Prostate gland (tissue), 2 donors: ENCODE measurements at regions not wholly inside any gene's neighbourhood (a gene's known extent, or its start where the extent isn't known, plus 50 kb on each side); places are given as distances from the start of the nearest gene placed in this dataset.

ENCODE experiments used
- DNase-seq: peaks from one replicate; pipeline ENCODE4 v3.0.0-alpha.2; 2019; ENCODE audit warnings: low spot score
- H3K27ac ChIP-seq, 2 donors: fragments of 200-600 bp; sonication (generic); 2 replicates each; pipeline ENCODE4 v1.5.1; 2017 to 2019
- H3K27me3 ChIP-seq: fragments of 200-600 bp; sonication (generic); replicated peaks from 2 replicates; pipeline ENCODE4 v1.5.1; 2019; ENCODE audit not compliant: insufficient read depth
- H3K36me3 ChIP-seq, 2 donors: fragments of 200-600 bp; sonication (generic); 1 replicate in 1 of 2; 2 replicates in 1 of 2; pipeline versions ENCODE4 v1.5.1 to v1.8.1; 2017 to 2019
- H3K4me1 ChIP-seq: fragments of 200-600 bp; sonication (generic); replicated peaks from 2 replicates; pipeline ENCODE4 v1.5.1; 2019
- H3K4me3 ChIP-seq, 2 donors: fragments of 200-600 bp; sonication (generic); 2 replicates each; pipeline ENCODE4 v1.5.1; 2017 to 2019
- H3K9me3 ChIP-seq: fragments of 200-600 bp; sonication (generic); 2 replicates; pipeline ENCODE4 v1.5.1; 2017
- POLR2A ChIP-seq: fragments of 450-650 bp; IDR thresholded peaks from one replicate; pipeline ENCODE4 v1.6.1; 2016; ENCODE audit warnings: antibody characterized with exemption, mild to moderate bottlenecking
- POLR2AphosphoS5 ChIP-seq: sonication (generic); formaldehyde crosslinking; IDR thresholded peaks from one replicate; pipeline ENCODE4 v1.6.1; 2017; ENCODE audit warnings: antibody characterized with exemption
- WGBS: methylation state at CpG from one replicate; pipeline ENCODE4 v1.1.5; 2018; 5-methylcytosine and 5-hydroxymethylcytosine counted together
- intact Hi-C: fragments of 100-400 bp; cut with DNase I; formaldehyde crosslinking; loops from one replicate; pipeline ENCODE4 v1.14.2; 2022
- TF ChIP-seq, protein P1 (sequence below), 4 experiments: fragments of 200-600 bp in 2 of 4; fragments of 450-650 bp in 2 of 4; sonication (generic) in 2 of 4; IDR thresholded peaks; 1 replicate in 3 of 4; 2 replicates in 1 of 4; pipeline ENCODE4 v1.5.1; 2016 to 2019; ENCODE audit warnings: antibody characterized with exemption in 4 of 4, mild to moderate bottlenecking in 2 of 4, moderate library complexity in 2 of 4

DNA sequence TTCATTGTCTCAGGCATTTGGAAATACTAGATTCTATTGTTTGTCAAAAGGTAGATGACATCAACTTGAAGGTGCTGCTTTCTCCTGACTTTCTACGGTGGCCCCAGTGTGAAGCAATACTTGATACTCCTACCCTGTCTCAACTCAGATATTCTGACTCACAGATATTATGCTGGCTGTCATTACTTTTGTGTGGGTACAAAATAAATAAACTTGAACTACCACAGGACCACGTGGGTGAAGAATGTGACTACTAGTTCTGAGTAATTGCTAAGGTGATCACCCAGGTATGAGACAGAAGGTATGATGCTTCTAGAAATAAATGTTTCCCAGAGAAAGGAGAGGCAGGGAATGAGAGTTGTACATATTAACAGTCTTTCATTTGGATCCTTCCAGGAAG lies 275.3 kb upstream of the SPOCK3 start:
- Histone ChIP-seq H3K4me1 (no peaks in the 10 kb centered on the region), H3K4me3 (no peak overlapping the region), H3K27ac (no peak overlapping the region), H3K36me3 (no peaks in the 10 kb centered on the region), H3K27me3 (no peaks in the 10 kb centered on the region), H3K9me3 (no peaks in the 10 kb centered on the region)
- TF ChIP-seq POLR2A, result no peak
- no peak for TF ChIP-seq POLR2AphosphoS5
- TF ChIP-seq, protein P1, sequence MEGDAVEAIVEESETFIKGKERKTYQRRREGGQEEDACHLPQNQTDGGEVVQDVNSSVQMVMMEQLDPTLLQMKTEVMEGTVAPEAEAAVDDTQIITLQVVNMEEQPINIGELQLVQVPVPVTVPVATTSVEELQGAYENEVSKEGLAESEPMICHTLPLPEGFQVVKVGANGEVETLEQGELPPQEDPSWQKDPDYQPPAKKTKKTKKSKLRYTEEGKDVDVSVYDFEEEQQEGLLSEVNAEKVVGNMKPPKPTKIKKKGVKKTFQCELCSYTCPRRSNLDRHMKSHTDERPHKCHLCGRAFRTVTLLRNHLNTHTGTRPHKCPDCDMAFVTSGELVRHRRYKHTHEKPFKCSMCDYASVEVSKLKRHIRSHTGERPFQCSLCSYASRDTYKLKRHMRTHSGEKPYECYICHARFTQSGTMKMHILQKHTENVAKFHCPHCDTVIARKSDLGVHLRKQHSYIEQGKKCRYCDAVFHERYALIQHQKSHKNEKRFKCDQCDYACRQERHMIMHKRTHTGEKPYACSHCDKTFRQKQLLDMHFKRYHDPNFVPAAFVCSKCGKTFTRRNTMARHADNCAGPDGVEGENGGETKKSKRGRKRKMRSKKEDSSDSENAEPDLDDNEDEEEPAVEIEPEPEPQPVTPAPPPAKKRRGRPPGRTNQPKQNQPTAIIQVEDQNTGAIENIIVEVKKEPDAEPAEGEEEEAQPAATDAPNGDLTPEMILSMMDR (IDR thresholded peaks at IDR 0.05), result no peak
- no peak for DNase-seq
- 80% methylated on average over 2 of the region's 2 CpGs for WGBS
- intact Hi-C loops, result no loop called here

DNA sequence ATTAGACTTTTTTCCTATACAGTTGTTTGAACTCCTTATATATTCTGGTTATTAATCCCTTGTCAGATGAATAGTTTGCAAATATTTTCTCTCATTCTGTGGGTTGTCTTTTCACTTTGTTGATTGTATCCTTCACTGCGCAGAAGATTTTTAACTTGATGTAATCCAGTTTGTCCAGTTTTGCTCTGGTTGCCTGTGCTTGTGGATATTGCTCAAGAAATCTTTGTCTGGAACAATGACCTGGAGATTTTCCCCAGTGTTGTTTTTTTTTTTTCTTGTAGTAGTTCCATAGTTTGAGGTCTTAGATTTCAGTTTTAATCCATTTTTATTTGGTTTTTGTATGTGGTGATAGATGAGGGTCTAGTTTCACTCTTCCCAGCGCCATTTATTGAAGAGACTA lies 289.8 kb upstream of the SPOCK3 start:
- Histone ChIP-seq H3K4me1 (no peaks in the 10 kb centered on the region), H3K27ac (no peak overlapping the region), H3K36me3 (no peaks in the 10 kb centered on the region), H3K9me3 (no peaks in the 10 kb centered on the region), H3K27me3 (no peaks in the 10 kb centered on the region), H3K4me3 (no peak overlapping the region)
- DNase-seq, result no peak
- WGBS, result 71% methylated on average over 2 of the region's 2 CpGs
- TF ChIP-seq POLR2AphosphoS5 (no peak), POLR2A (no peak)
- TF ChIP-seq, protein P1 (IDR thresholded peaks at IDR 0.05), result no peak
- intact Hi-C loops, result no loop called here

DNA sequence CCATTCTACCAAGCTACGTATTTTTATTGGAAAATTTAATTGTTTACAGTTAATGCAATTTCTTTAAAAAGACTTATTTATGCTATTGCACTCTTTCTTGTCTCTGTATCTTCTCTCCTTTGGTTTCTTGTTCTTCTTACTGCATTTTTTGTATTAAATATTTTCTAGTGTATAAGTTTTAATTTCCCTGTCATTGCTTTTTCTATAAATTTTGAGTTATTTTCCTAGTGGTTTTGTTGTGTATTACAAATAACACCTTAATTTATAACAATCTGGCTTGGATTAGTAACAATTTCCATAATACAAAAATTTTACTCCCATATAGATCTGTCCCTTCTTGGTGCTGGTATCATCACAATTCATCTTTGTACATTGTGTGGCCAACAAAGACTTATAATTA lies 303.5 kb upstream of the SPOCK3 start:
- no peaks in the 10 kb centered on the region for H3K4me1 ChIP-seq
- H3K4me3 ChIP-seq, result no peak overlapping the region
- no peaks in the 10 kb centered on the region for H3K27me3 ChIP-seq
- 76% methylated on average over 1 of the region's 1 CpG for WGBS
- H3K27ac ChIP-seq, result no peak overlapping the region
- no peak for DNase-seq
- TF ChIP-seq, protein P1 (IDR thresholded peaks at IDR 0.05), result peak in 1 of 4 experiments; percentile 27
- TF ChIP-seq POLR2A, result no peak
- intact Hi-C loops, result no loop called here
- no peaks in the 10 kb centered on the region for H3K9me3 ChIP-seq
- no peaks in the 10 kb centered on the region for H3K36me3 ChIP-seq

DNA sequence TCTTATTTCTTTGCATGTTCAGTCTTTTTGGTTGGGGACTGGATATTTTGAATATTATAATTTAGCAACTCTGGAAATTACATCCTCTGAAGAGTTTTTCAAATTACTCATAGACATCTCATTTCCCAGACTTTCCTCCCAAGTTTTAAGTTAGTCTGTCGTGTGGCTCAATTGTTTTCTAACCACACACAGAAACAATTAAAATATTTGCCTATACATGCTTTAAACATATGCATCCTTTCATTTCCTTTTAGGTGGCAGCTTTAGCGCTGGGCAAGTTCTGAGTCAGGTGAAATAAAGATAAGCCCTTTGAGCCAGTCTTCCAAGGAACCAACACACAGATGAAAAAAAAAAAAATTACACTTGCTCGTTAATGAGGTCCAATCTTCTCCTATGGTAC lies 307.0 kb upstream of the SPOCK3 start:
- Histone ChIP-seq H3K9me3 (no peaks in the 10 kb centered on the region), H3K27me3 (no peaks in the 10 kb centered on the region), H3K4me1 (no peaks in the 10 kb centered on the region), H3K36me3 (no peaks in the 10 kb centered on the region), H3K4me3 (no peak overlapping the region), H3K27ac (no peak overlapping the region)
- 77% methylated on average over 3 of the region's 3 CpGs for WGBS
- intact Hi-C loops, result no loop called here
- DNase-seq, result no peak
- TF ChIP-seq POLR2AphosphoS5 (no peak), POLR2A (no peak)
- TF ChIP-seq, protein P1 (IDR thresholded peaks at IDR 0.05), result no peak

DNA sequence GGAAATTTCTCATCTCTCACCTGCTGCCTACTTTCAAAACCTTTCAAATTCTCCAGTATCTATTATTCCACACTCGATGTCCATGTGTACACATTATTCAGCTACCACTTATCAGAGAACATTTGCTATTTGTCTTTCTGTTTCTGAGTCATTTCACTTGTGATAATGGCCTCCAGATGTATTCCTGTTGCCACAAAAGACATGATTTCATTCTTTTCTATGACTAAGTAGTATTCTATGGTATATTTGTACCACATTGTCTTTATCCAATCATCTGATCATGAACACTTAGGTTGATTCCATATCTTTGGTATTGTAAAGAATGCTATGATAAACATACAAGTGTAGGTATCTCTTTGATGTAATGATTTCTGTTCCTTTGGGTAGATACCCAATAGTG lies 310.1 kb upstream of the SPOCK3 start:
- Histone ChIP-seq H3K4me3 (no peak overlapping the region), H3K4me1 (no peaks in the 10 kb centered on the region), H3K27me3 (no peaks in the 10 kb centered on the region), H3K36me3 (no peaks in the 10 kb centered on the region), H3K27ac (no peak overlapping the region), H3K9me3 (no peaks in the 10 kb centered on the region)
- no peak for DNase-seq
- TF ChIP-seq POLR2A, result no peak
- TF ChIP-seq, protein P1 (IDR thresholded peaks at IDR 0.05), result no peak
- TF ChIP-seq POLR2AphosphoS5, result no peak
- WGBS, result 77% methylated on average over 1 of the region's 1 CpG
- intact Hi-C loops, result no loop called here
